Activated CD8-positive, alpha-beta memory T cell treated with anti-CD3 and anti-CD28 coated beads, Interleukin-2, amount 10 ng/mL, durations not matched to agents 7 days and 5 days (primary cell): ENCODE measurements at regions not wholly inside any gene's neighbourhood (a gene's known extent, or its start where the extent isn't known, plus 50 kb on each side); places are given as distances from the start of the nearest gene placed in this dataset.

ENCODE experiments used
- ATAC-seq: fragments of 150-1000 bp; cut with Tn5 transposase; one replicate; pipeline ENCODE4 v1.10.0; 2021; ENCODE audit warnings: moderate library complexity
- CTCF ChIA-PET: fragments of 350-600 bp; sonication (Branson Sonifier 250); formaldehyde crosslinking; loops from one replicate; lab custom pipeline; 2021; ENCODE audit warnings: antibody characterized with exemption; lab: Charles Lee
- DNase-seq: peaks from one replicate; pipeline ENCODE4 v3.0.0-alpha.2; 2020
- H3K27ac Mint-ChIP-seq: one replicate; pipeline ENCODE4 v1.8.0; 2021; ENCODE audit warnings: mild to moderate bottlenecking, mixed read lengths
- H3K27me3 Mint-ChIP-seq: one replicate; pipeline ENCODE4 v1.8.0; 2021; ENCODE audit warnings: mixed read lengths
- H3K36me3 Mint-ChIP-seq: one replicate; pipeline ENCODE4 v1.8.0; 2021; ENCODE audit warnings: mild to moderate bottlenecking, mixed read lengths
- H3K4me1 Mint-ChIP-seq: one replicate; pipeline ENCODE4 v1.8.0; 2021; ENCODE audit warnings: mixed read lengths
- H3K4me3 Mint-ChIP-seq: one replicate; pipeline ENCODE4 v1.8.0; 2021; ENCODE audit warnings: mild to moderate bottlenecking, moderate library complexity, mixed read lengths
- H3K9me3 Mint-ChIP-seq: one replicate; pipeline ENCODE4 v1.8.0; 2022; ENCODE audit warnings: low read depth, mixed read lengths

DNA sequence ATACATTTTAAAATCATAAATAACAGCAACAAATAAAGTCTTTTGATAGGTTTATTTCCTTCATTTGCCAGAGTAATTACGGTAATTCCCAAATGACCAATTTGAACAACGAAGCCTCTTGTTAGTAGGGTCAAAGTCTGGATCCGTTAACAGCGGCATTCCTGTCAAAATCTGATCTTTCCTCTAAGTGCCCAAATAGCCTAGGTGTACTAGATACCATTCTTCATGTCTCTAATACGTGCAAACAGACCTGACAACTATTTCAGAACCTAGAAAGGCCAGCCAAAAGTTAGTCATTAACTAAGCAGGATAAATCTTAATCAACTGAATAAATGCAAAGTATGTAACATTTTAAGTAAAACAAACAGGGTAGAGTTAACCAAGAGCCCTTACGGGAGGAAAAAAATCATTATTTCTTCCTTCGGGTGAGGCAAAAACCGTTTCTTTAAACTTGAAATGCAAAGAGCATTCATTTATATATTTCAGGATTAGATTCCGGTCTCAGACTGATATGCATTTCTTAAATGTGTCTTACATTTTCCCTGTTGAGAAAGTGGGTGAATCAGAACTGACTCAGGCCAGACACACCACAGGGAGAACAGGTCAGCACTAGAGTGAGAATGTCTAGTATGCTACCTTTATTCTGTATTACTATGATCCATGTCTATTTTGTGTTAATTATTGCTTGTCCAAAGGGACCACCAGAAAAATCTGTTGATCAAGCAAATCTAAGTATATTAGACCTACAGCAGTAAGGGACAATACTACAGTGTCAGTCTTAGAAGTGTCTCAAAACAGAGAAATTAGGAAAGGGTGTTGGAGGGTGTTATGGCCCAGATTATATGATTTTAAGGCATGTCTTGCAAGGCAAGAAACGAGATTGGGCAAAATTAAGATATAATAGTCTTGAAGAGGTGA, 141.5 kb upstream of the NDUFV2 start:
- Mint-ChIP-seq H3K4me3 (no peak overlapping the region), H3K27me3 (peaks cover 33% of the 10 kb centered on the region), H3K9me3 (no peaks in the 10 kb centered on the region), H3K27ac (no peak overlapping the region), H3K36me3 (no peaks in the 10 kb centered on the region), H3K4me1 (no peaks in the 10 kb centered on the region)
- CTCF ChIA-PET: no interaction called here
- ATAC-seq (no peak), DNase-seq (no peak)

GRCh38 chr18:8962192-8962779, 140.2 kb upstream of the NDUFV2 start:
- H3K36me3 Mint-ChIP-seq: no peaks in the 10 kb centered on the region
- no peak for ATAC-seq
- H3K27me3 Mint-ChIP-seq: peaks cover 23% of the 10 kb centered on the region
- no peak overlapping the region for H3K27ac Mint-ChIP-seq
- CTCF ChIA-PET: no interaction called here
- DNase-seq: no peak
- H3K4me3 Mint-ChIP-seq: no peak overlapping the region
- H3K9me3 Mint-ChIP-seq: no peaks in the 10 kb centered on the region
- H3K4me1 Mint-ChIP-seq: no peaks in the 10 kb centered on the region

DNA sequence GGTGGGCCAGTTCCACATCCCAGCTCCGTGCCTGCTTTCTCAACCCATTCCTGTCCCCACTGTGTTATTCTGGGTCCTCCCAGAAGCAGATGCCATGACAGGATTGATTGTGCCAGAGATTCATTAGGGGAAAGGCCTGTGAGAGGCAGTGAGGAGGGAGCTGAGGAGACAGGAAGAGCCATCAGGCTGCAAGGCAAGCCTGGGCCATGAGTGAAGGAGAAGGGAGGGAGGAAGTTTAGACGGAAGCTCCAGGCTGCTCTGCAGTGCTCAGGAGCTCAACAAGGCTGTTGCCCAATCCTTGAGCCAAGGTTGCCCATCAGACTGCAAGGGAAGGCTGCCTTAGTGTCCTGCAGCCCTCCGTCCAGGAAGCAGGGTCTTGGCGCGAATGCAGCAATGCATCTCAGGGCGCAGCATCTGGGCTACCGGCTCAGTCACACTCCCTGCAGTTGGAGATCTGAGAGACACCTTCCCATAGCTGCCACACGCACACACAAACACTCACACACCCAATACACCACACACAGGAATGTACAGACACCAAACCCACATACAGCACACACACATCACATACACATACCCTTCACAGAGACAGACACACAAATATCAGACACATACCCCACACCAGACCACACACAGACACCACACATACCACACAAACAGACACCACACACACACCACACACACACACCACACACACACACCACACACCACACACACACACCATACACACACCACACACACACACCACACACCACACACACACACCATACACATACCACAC, 139.5 kb upstream of the NDUFV2 start:
- H3K36me3 Mint-ChIP-seq: no peaks in the 10 kb centered on the region
- H3K4me1 Mint-ChIP-seq: no peaks in the 10 kb centered on the region
- CTCF ChIA-PET: no interaction called here
- ATAC-seq (no peak), DNase-seq (no peak)
- no peak overlapping the region for H3K27ac Mint-ChIP-seq
- no peak overlapping the region for H3K4me3 Mint-ChIP-seq
- peaks cover 16% of the 10 kb centered on the region for H3K27me3 Mint-ChIP-seq
- H3K9me3 Mint-ChIP-seq: no peaks in the 10 kb centered on the region

DNA sequence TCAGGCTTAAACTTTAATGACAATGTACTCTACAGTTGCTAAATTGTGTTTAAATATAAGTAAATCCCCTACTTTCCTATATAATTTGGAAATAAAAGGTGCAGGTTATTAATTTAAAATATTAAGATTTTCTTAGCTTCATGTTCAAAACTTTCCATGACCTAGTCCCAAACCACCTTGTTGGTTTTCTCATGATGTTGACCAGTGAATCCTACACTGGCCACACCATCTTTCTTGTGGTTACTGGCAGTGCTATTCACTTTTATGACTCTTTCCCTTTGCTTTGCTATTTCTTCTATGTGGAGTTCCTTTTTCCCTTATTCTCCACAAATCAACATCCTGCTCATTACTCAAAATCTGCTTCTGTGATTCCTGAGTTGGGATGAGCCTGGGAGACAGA, 138.6 kb upstream of the NDUFV2 start:
- Mint-ChIP-seq H3K36me3 (no peaks in the 10 kb centered on the region), H3K27ac (no peak overlapping the region), H3K4me1 (no peaks in the 10 kb centered on the region), H3K9me3 (no peaks in the 10 kb centered on the region), H3K4me3 (no peak overlapping the region), H3K27me3 (peaks cover 9% of the 10 kb centered on the region)
- DNase-seq (no peak), ATAC-seq (no peak)
- CTCF ChIA-PET: no interaction called here

DNA sequence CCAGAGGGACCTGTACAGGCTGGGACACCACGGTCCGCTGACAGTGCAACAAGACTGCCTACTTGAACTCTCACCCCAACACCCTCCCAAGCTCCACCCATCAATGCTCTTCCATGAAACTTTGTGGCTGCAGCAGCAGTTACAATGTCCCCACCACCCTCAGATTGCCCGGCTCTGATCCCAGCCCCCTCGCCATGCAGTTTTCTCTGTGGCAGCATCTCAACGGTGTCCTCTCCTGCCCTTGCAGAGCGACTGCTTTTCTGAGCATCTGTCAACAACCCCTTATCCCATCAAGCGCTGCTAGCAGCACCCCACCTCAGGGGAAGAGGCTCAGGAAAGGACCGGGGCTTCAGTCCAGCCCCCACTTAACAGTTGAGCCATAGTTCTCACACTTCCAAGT, 137.1 kb upstream of the NDUFV2 start:
- CTCF ChIA-PET: no interaction called here
- no peak overlapping the region for H3K27ac Mint-ChIP-seq
- peaks cover 3% of the 10 kb centered on the region for H3K27me3 Mint-ChIP-seq
- H3K36me3 Mint-ChIP-seq: no peaks in the 10 kb centered on the region
- H3K9me3 Mint-ChIP-seq: no peaks in the 10 kb centered on the region
- H3K4me3 Mint-ChIP-seq: no peak overlapping the region
- DNase-seq (no peak), ATAC-seq (no peak)
- H3K4me1 Mint-ChIP-seq: no peaks in the 10 kb centered on the region

DNA sequence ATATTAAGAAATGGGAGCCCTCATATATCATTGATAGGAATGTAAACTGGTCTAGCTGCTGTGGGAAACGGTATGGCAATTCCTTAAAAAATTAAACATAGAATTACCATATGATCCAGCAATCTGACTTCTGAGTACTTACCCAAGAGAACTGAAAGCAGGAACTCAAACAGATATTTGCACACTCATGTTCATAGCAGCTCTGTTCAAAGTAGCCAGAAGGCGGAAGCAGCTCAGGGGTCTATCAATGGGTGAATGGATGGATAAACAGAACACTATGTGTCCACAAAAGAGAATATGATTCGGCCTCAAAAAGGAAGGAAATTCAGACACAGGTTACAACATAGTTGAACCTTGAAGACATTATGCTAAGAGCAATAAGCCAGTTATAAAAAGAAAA, 135.7 kb upstream of the NDUFV2 start:
- DNase-seq (no peak), ATAC-seq (no peak)
- CTCF ChIA-PET: no interaction called here
- no peaks in the 10 kb centered on the region for H3K9me3 Mint-ChIP-seq
- peaks cover 3% of the 10 kb centered on the region for H3K27me3 Mint-ChIP-seq
- no peak overlapping the region for H3K4me3 Mint-ChIP-seq
- no peak overlapping the region for H3K27ac Mint-ChIP-seq
- no peaks in the 10 kb centered on the region for H3K36me3 Mint-ChIP-seq
- no peaks in the 10 kb centered on the region for H3K4me1 Mint-ChIP-seq

- H3K4me1 Mint-ChIP-seq: no peaks in the 10 kb centered on the region
- no peaks in the 10 kb centered on the region for H3K36me3 Mint-ChIP-seq
- ATAC-seq (no peak), DNase-seq (no peak)
- no peaks in the 10 kb centered on the region for H3K9me3 Mint-ChIP-seq
- peaks cover 3% of the 10 kb centered on the region for H3K27me3 Mint-ChIP-seq
- CTCF ChIA-PET: no interaction called here
- no peak overlapping the region for H3K4me3 Mint-ChIP-seq
- no peak overlapping the region for H3K27ac Mint-ChIP-seq
These were observed 134.9 kb upstream of the NDUFV2 start for GRCh38 chr18:8967573-8967972.

- Mint-ChIP-seq H3K27me3 (peaks cover 9% of the 10 kb centered on the region), H3K4me1 (no peaks in the 10 kb centered on the region), H3K27ac (no peak overlapping the region), H3K4me3 (no peak overlapping the region), H3K36me3 (no peaks in the 10 kb centered on the region), H3K9me3 (no peaks in the 10 kb centered on the region)
- ATAC-seq: no peak
- no peak for DNase-seq
- CTCF ChIA-PET: no interaction called here
These were observed 132.7 kb upstream of the NDUFV2 start for GRCh38 chr18:8969639-8970390.

- H3K27ac Mint-ChIP-seq: no peak overlapping the region
- peaks cover 9% of the 10 kb centered on the region for H3K27me3 Mint-ChIP-seq
- no peaks in the 10 kb centered on the region for H3K9me3 Mint-ChIP-seq
- no peaks in the 10 kb centered on the region for H3K36me3 Mint-ChIP-seq
- DNase-seq (no peak), ATAC-seq (no peak)
- CTCF ChIA-PET: no interaction called here
- H3K4me1 Mint-ChIP-seq: no peaks in the 10 kb centered on the region
- no peak overlapping the region for H3K4me3 Mint-ChIP-seq
These were observed 131.7 kb upstream of the NDUFV2 start for GRCh38 chr18:8970843-8971242.

GRCh38 chr18:8972116-8972515, 130.4 kb upstream of the NDUFV2 start:
- H3K4me1 Mint-ChIP-seq: no peaks in the 10 kb centered on the region
- CTCF ChIA-PET: no interaction called here
- ATAC-seq (no peak), DNase-seq (no peak)
- peaks cover 6% of the 10 kb centered on the region for H3K27me3 Mint-ChIP-seq
- no peaks in the 10 kb centered on the region for H3K36me3 Mint-ChIP-seq
- no peaks in the 10 kb centered on the region for H3K9me3 Mint-ChIP-seq
- H3K27ac Mint-ChIP-seq: no peak overlapping the region
- H3K4me3 Mint-ChIP-seq: no peak overlapping the region

GRCh38 chr18:8974279-8974678, 128.2 kb upstream of the NDUFV2 start:
- no peaks in the 10 kb centered on the region for H3K36me3 Mint-ChIP-seq
- H3K4me1 Mint-ChIP-seq: no peaks in the 10 kb centered on the region
- H3K9me3 Mint-ChIP-seq: no peaks in the 10 kb centered on the region
- no peak overlapping the region for H3K4me3 Mint-ChIP-seq
- peaks cover 9% of the 10 kb centered on the region for H3K27me3 Mint-ChIP-seq
- CTCF ChIA-PET: no interaction called here
- DNase-seq (no peak), ATAC-seq (no peak)
- H3K27ac Mint-ChIP-seq: no peak overlapping the region

- peaks cover 10% of the 10 kb centered on the region for H3K27me3 Mint-ChIP-seq
- CTCF ChIA-PET: no interaction called here
- no peaks in the 10 kb centered on the region for H3K9me3 Mint-ChIP-seq
- DNase-seq (no peak), ATAC-seq (no peak)
- H3K27ac Mint-ChIP-seq: no peak overlapping the region
- no peaks in the 10 kb centered on the region for H3K36me3 Mint-ChIP-seq
- H3K4me3 Mint-ChIP-seq: no peak overlapping the region
- H3K4me1 Mint-ChIP-seq: no peaks in the 10 kb centered on the region
These were observed 127.8 kb upstream of the NDUFV2 start for GRCh38 chr18:8974696-8975095.

DNA sequence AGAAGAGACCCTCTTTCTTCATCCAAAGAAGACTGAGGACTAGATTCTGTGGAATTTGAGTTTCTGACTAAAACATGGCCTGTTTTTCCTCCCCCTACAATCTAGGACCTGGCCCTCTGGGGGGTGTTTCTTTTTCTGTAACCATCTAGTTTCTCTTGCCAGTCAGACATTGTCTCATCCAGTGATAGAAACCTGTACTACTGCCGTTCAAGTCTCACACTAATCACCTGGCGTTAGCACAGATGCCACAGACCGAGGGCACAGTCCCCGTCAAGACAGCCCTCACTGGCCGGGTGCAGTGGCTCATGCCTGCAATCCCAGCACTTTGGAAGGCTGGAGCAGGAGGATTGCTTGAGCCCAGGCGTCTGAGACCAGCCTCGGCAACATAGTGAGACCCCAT, 126.9 kb upstream of the NDUFV2 start:
- peaks cover 11% of the 10 kb centered on the region for H3K27me3 Mint-ChIP-seq
- H3K27ac Mint-ChIP-seq: no peak overlapping the region
- ATAC-seq (no peak), DNase-seq (no peak)
- CTCF ChIA-PET: no interaction called here
- no peaks in the 10 kb centered on the region for H3K9me3 Mint-ChIP-seq
- no peaks in the 10 kb centered on the region for H3K4me1 Mint-ChIP-seq
- no peaks in the 10 kb centered on the region for H3K36me3 Mint-ChIP-seq
- H3K4me3 Mint-ChIP-seq: no peak overlapping the region
